GM19372 (cell line): ENCODE measurements at regions not wholly inside any gene's neighbourhood (a gene's known extent, or its start where the extent isn't known, plus 50 kb on each side); places are given as distances from the start of the nearest gene placed in this dataset.
"Not testable (repeated sequence)": the region's sequence is repeated elsewhere in the genome, so short reads cannot be mapped to it uniquely, and the experiment has no call there.

Source experiments
- ATAC-seq: cut with Tn5 transposase; IDR thresholded peaks from one replicate; pipeline ENCODE4 v1.9.1; 2021; ENCODE audit warnings: mild to moderate bottlenecking, low read depth, moderate library complexity; ENCODE audit not compliant: unreplicated experiment

GRCh38 chr7:69035826-69036225 is 562.4 kb upstream of the AUTS2 start:
- ATAC-seq, result no peak

- ATAC-seq, result no peak
Measured at GRCh38 chr7:69036301-69036700, 562.0 kb upstream of the AUTS2 start.

DNA sequence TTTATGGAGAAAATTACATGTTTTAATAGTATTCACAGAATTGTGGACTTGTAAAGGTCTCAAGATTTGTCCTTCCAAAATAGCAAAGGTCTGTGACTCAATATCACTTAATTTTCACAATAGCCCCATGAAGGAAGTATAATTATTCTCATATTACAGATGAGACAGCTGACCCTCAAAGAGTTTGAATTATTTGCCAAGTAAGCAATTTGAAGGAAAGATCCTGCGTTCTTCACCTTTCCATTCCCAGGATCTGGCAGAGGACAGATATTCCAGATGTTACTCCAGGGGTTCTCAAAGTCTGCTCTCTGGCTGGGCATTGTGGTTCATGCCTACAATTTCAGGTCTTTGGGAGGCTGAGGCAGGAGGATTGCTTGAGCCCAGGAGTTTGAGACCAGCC is 559.4 kb upstream of the AUTS2 start:
- ATAC-seq, result no peak

- ATAC-seq, result no peak
Measured at GRCh38 chr7:69042138-69042537, 556.1 kb upstream of the AUTS2 start.

DNA sequence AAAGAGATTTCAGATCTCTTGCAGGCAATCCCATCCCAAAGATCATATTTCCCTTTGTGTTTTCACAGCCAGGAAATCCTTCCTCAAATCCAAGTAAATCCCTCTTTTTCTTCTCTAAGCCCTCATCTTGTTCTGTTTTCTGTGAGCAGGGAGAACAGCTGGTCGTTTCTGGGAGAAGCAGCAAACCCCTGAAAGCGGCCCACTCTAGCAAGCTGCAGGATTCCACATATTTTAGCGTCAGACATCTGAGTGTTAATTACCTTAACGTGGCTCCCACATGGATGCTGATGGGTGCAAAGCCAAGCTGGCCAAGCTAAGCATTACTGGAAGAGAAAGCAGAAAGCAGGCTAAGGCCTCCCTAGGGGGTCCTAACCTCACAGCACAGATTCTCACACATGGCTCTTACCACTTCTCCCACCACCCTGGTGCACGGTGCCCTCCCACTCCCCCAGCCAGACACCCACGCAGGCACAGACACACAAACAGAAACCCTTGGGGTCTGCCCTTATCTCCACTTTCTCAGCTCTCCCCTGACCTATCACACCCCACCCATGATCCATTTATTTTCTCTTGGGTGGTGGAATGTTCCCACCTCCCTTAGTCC is 551.0 kb upstream of the AUTS2 start:
- ATAC-seq, result no peak

GRCh38 chr7:69049326-69049725 is 548.9 kb upstream of the AUTS2 start:
- no peak for ATAC-seq

GRCh38 chr7:69052447-69052846 is 545.8 kb upstream of the AUTS2 start:
- no peak for ATAC-seq

- no peak for ATAC-seq
Measured at GRCh38 chr7:69060516-69060915, 537.8 kb upstream of the AUTS2 start.

- ATAC-seq, result no peak
Measured at GRCh38 chr7:69062020-69062765, 536.1 kb upstream of the AUTS2 start.

DNA sequence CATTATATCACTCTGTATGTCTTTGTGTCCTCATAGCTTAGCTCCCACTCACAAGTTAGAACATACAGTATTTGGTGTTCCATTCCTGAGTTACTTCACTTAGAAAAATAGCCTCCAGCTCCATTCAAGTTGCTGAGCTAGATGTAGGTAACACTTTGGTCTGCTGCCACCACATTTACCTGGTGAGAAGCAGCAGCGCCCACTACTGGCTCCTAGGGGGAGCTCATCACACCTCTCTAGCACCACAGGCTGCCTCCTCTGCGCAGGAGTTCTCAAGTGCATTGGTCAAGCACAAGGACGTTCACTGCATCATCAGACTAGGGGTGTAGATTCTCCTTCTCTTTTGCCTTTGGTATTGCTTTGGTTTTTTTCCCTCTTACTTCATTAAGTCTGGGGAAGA is 530.9 kb upstream of the AUTS2 start:
- ATAC-seq, result no peak

- no peak for ATAC-seq
Measured at GRCh38 chr7:69070476-69070875, 527.8 kb upstream of the AUTS2 start.

DNA sequence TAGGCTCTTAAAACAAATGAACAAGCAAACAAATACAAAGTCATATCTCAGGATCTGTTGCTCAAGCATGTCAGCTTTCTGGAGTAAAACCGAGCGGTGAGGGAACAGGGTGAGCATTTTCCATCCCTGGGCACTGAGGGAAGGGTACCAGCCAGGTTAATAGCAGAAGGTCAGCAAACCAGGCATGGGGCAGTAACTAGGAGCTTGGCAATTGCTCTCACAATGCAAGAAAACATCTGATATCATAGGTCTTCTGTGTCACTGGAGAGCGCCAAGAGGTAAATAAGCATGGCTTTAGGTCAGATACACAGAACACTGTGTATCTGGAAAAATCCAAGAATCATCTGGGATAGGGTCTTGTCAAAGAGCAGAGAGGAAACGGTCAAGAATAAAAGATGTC is 521.7 kb upstream of the AUTS2 start:
- no peak for ATAC-seq

DNA sequence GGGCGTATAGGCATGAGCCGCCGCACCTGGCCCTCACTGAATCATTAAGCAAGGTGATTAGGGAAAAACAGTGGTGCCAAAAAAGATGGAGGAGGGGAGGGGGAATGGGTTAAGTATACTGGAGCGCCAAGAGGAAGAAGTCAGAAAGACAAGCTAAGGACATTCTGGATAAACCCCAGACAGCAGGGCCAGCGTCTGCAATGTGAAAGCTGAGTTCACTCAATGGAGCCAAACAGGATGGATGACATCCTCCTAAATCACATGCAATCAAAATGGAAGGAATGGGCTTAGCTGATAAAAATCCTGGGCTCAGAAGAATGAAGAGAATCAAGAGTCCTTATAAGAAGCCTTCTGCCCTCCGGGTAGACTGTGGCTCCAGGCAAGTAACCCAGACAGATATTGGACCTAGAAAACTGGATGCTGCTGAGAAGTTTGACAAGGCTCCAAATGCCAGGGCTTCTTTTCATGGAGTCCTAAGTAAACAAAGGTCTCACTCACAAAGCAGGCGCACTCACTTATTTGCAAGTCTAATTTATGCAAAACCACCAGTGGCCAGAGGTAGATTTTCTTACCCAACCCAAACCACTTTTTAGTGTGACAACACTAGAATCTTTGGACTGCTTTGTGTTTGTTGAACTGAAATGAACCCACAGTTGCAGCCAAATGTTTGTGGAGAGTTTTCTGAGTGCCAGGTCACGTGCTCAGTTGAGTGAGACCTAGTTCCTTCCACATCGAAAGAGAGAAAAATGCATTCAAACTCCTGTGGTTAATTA is 519.1 kb upstream of the AUTS2 start:
- no peak for ATAC-seq

DNA sequence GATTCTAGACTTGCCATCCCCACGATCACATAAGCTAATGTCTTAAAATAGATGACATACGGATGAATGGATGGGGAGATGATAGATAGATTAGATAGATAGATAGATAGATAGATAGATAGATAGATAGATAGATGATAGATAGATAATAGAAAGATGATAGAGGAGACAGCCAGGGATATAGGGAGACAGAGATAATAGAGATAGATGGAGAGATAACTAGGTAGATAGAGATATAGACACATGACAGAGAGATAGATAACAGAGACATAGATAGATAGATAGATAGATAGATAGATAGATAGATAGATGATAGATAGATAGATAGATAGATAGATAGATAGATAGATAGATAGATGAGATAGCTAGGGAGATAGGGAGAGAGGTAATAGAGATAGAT is 511.0 kb upstream of the AUTS2 start:
- ATAC-seq, result not testable (repeated sequence)

DNA sequence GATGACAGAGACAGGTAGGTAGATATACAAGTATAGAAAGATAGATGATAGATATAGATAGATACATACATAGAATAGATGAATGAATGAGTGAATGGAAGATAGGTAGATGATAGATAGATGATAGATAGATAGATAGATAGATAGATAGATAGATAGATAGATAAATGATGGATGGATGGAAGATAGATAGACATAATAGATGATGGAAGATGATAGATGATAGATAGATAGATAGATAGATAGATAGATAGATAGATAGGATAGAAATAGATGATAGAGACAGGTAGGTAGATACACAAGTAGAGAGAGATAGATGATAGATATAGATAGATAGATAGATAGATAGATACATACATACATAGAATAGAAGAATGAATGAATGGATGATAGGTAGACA is 510.1 kb upstream of the AUTS2 start:
- no peak for ATAC-seq

GRCh38 chr7:69090936-69091335 is 507.3 kb upstream of the AUTS2 start:
- ATAC-seq, result no peak

DNA sequence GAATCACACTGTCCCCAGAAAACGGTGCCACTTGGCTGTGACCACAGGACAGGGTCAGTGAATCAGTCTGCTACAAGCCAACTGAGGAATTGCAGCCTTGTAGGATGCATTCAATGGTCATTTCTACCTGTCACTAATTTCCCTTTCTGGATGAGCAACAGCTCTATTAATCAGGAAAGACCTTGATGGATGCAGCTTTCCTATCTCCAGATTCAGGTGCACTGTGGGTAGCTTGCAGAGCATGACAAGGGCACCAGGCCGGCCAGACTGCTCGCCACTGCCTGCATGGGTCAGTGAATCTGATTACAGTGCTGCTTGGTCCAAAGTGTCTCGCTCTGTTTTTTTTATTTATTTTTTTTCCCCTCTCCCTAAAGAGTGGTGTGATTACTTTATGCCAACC is 506.8 kb upstream of the AUTS2 start:
- no peak for ATAC-seq

DNA sequence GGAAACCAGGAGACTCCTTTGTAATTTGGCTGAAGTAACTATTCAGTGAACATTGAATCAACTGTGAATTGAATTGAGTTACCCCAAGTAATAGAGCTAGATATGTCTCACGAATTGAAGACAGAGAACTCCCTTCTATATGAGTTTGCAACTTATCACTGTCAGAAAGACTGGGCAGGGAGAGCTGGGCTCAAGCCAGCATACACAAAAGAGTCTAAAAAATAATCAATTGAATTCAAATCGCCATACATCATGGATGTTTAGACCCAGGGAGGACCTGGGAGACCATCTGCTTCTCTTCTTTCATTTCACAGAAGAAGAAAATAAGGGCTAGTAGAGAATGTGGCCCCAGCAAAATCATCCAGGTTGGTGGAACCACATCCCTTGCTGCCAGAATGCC is 503.1 kb upstream of the AUTS2 start:
- ATAC-seq, result no peak

- no peak for ATAC-seq
Measured at GRCh38 chr7:69095649-69096048, 502.6 kb upstream of the AUTS2 start.

GRCh38 chr7:69104023-69104422 is 494.3 kb upstream of the AUTS2 start:
- ATAC-seq, result no peak

- no peak for ATAC-seq
Measured at GRCh38 chr7:69105092-69105491, 493.2 kb upstream of the AUTS2 start.

DNA sequence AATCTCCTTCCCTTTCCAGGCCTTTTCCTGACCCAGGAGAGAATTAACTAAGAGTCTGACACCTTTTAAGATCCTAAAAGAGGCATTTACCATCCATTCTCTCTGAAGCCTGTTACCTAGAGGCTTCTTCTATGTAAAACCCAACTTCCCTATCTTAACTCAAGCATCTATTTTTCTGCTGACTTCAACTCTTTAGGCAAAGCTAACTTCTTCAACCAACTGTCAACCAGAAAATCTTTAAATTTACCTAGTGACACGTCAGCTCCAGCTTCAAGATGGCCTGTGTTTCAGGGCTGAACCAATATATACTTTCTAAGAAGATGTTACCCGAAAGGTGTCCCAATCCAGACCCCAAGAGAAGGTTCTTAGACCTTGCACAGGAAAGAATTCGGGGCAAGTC is 492.3 kb upstream of the AUTS2 start:
- no peak for ATAC-seq
